HCT116 (cell line): ENCODE measurements at regions not wholly inside any gene's neighbourhood (a gene's known extent, or its start where the extent isn't known, plus 50 kb on each side); places are given as distances from the start of the nearest gene placed in this dataset.

ENCODE experiments used
- ATAC-seq: fragments of 200-7000 bp; cut with Tn5 transposase; 2 replicates; pipeline ENCODE4 v1.9.1; 2020; ENCODE audit warnings: mild to moderate bottlenecking, moderate library complexity
- BruUV-seq: library from RNA; stranded (reverse); fragments of 400-500 nt; replicated peaks from 2 replicates; lab custom pipeline; 2021; lab: Mats Ljungman, UMichigan
- CTCF ChIA-PET: fragments of 300-600 bp; sonication (Branson Sonifier 250); formaldehyde crosslinking; loops from one replicate; lab custom pipeline; 2021; ENCODE audit warnings: antibody characterized with exemption; lab: Charles Lee
- POLR2A ChIA-PET: fragments of 300-600, 350-600 bp; sonication (Branson Sonifier 250); formaldehyde crosslinking; loops from one replicate; lab custom pipeline; 2021; ENCODE audit warnings: antibody characterized with exemption; lab: Charles Lee
- RAD21 ChIA-PET, 2 experiments: fragments of 300-600 bp; sonication (Branson Sonifier 250); formaldehyde crosslinking; loops; one replicate each; lab custom pipeline; 2023; ENCODE audit warnings: low total read pairs in 2 of 2; ENCODE audit not compliant: uncharacterized antibody in 2 of 2, unreplicated experiment in 2 of 2, low non-redundant PET in 1 of 2; lab: Charles Lee
- DNase-seq: peaks from one replicate; pipeline ENCODE4 v3.0.0-alpha.2; 2010; ENCODE audit warnings: low read depth, low spot score
- H2AFZ ChIP-seq: fragments of 200-600 bp; shearing (Covaris generic), sonication (generic); 2 replicates; pipeline ENCODE4 v1.6.1; 2017; ENCODE audit warnings: low read depth, mixed run types, mixed read lengths, antibody characterized with exemption, low read length; ENCODE audit not compliant: poor library complexity, severe bottlenecking
- H3K27ac ChIP-seq: 2 replicates; pipeline ENCODE4 v1.5.1; 2012; ENCODE audit warnings: low read depth, low read length
- H3K27me3 ChIP-seq: fragments of 200-600 bp; sonication (generic); 2 replicates; pipeline ENCODE4 v1.6.1; 2016; ENCODE audit warnings: mixed run types, low read length, mixed read lengths; ENCODE audit not compliant: insufficient read depth
- H3K36me3 ChIP-seq, 2 experiments: fragments of 200-500 bp in 1 of 2; fragments of 200-600 bp in 1 of 2; sonication (Bioruptor generic) in 1 of 2; sonication (generic) in 1 of 2; 2 replicates each; pipeline versions ENCODE4 v1.5.1 to v1.6.1; 2014 to 2016; ENCODE audit warnings: low read length in 2 of 2, inconsistent platforms in 1 of 2, mixed read lengths in 1 of 2, mixed run types in 1 of 2; ENCODE audit not compliant: insufficient read depth in 2 of 2, control insufficient read depth in 1 of 2
- H3K4me1 ChIP-seq, 2 experiments: fragments of 200-600 bp in 1 of 2; sonication (generic) in 1 of 2; 2 replicates each; pipeline versions ENCODE4 v1.5.1 to v1.6.1; 2012 to 2017; ENCODE audit warnings: low read length in 2 of 2, inconsistent platforms in 1 of 2, mild to moderate bottlenecking in 1 of 2, mixed read lengths in 1 of 2, mixed run types in 1 of 2, moderate library complexity in 1 of 2; ENCODE audit not compliant: insufficient read depth in 2 of 2, control insufficient read depth in 1 of 2
- H3K4me2 ChIP-seq: fragments of 200-600 bp; sonication (generic); 2 replicates; pipeline ENCODE4 v1.6.1; 2017; ENCODE audit warnings: mixed run types, low read length, mixed read lengths
- H3K4me3 ChIP-seq, 2 experiments: fragments of 200-600 bp in 1 of 2; sonication (generic) in 1 of 2; replicated peaks in 1 of 2; 2 replicates each; pipeline ENCODE4 v1.5.1; 2011 to 2016; ENCODE audit warnings: low read length in 2 of 2, control low read depth in 1 of 2, low read depth in 1 of 2, mild to moderate bottlenecking in 1 of 2, mixed read lengths in 1 of 2, mixed run types in 1 of 2
- H3K79me2 ChIP-seq: fragments of 200-600 bp; sonication (generic); 2 replicates; pipeline ENCODE4 v1.6.1; 2017; ENCODE audit warnings: mild to moderate bottlenecking, mixed run types, low read length, moderate library complexity, mixed read lengths; ENCODE audit not compliant: insufficient read depth
- H3K9ac ChIP-seq: fragments of 200-600 bp; sonication (generic); 2 replicates; pipeline ENCODE4 v1.6.1; 2016; ENCODE audit warnings: low read length, mixed read lengths
- H3K9me2 ChIP-seq: fragments of 200-600 bp; sonication (generic), shearing (Covaris generic); 2 replicates; pipeline ENCODE4 v1.6.1; 2017; ENCODE audit warnings: mixed run types, mild to moderate bottlenecking, moderate library complexity; ENCODE audit not compliant: insufficient read depth
- H3K9me3 ChIP-seq, 2 experiments: fragments of 200-500 bp in 1 of 2; fragments of 200-600 bp in 1 of 2; sonication (Bioruptor generic) in 1 of 2; sonication (generic) in 1 of 2; 2 replicates each; pipeline ENCODE4 v1.6.1; 2014 to 2017; ENCODE audit warnings: low read length in 2 of 2, mixed read lengths in 2 of 2, inconsistent platforms in 1 of 2, low read depth in 1 of 2, mild to moderate bottlenecking in 1 of 2, mixed run types in 1 of 2, moderate library complexity in 1 of 2; ENCODE audit not compliant: control insufficient read depth in 1 of 2, insufficient read depth in 1 of 2
- H4K20me1 ChIP-seq: fragments of 200-600 bp; sonication (generic), shearing (Covaris generic); 2 replicates; pipeline ENCODE4 v1.6.1; 2017; ENCODE audit warnings: mixed run types, mild to moderate bottlenecking, moderate library complexity; ENCODE audit not compliant: insufficient read depth
- ATF3 ChIP-seq: IDR thresholded peaks from 2 replicates; pipeline ENCODE4 v1.6.1; 2012
- EGR1 ChIP-seq: IDR thresholded peaks from 2 replicates; pipeline ENCODE4 v1.6.1; 2012; ENCODE audit warnings: low read depth
- MAX ChIP-seq: IDR thresholded peaks from 2 replicates; pipeline ENCODE4 v1.6.1; 2012
- POLR2AphosphoS5 ChIP-seq: IDR thresholded peaks from 2 replicates; pipeline ENCODE4 v1.6.1; 2011; ENCODE audit warnings: mild to moderate bottlenecking, low read depth, low read length, moderate library complexity
- RAD21 ChIP-seq: IDR thresholded peaks from 2 replicates; pipeline ENCODE4 v1.6.1; 2012; ENCODE audit warnings: low read depth, mild to moderate bottlenecking
- SP1 ChIP-seq: IDR thresholded peaks from 2 replicates; pipeline ENCODE4 v1.6.1; 2012; ENCODE audit warnings: low read depth
- SRF ChIP-seq: IDR thresholded peaks from 2 replicates; pipeline ENCODE4 v1.6.1; 2012; ENCODE audit warnings: low read depth
- TCF7L2 ChIP-seq: IDR thresholded peaks from 2 replicates; pipeline ENCODE4 v1.7.0; 2011; ENCODE audit warnings: borderline replicate concordance, inconsistent platforms; ENCODE audit not compliant: insufficient read depth, insufficient read length; ENCODE audit errors: extremely low read depth
- YY1 ChIP-seq: IDR thresholded peaks from 2 replicates; pipeline ENCODE4 v1.6.1; 2011; ENCODE audit warnings: low read length, low read depth, moderate library complexity, mild to moderate bottlenecking; ENCODE audit not compliant: insufficient replicate concordance; ENCODE audit errors: extremely low read depth
- ZBTB33 ChIP-seq: IDR thresholded peaks from 2 replicates; pipeline ENCODE4 v1.6.1; 2011; ENCODE audit warnings: mild to moderate bottlenecking, low read length, moderate library complexity; ENCODE audit not compliant: insufficient replicate concordance; ENCODE audit errors: extremely low read depth
- ZNF274 ChIP-seq: fragments of 200-500 bp; sonication (Bioruptor generic); IDR thresholded peaks from 2 replicates; pipeline ENCODE4 v1.6.1; 2014; ENCODE audit warnings: mild to moderate bottlenecking, low read depth, low read length, inconsistent platforms
- intact Hi-C: fragments of 100-400 bp; cut with micrococcal nuclease; formaldehyde crosslinking; loops from 2 replicates; pipeline ENCODE4 v1.10.0; 2022
- TF ChIP-seq, protein P1 (sequence below), 3 experiments: fragments of 200-600 bp in 1 of 3; sonication (generic) in 1 of 3; IDR thresholded peaks in 2 of 3; conservative IDR thresholded peaks in 1 of 3; 2 replicates each; pipeline ENCODE4 v1.5.1; 2012 to 2017; ENCODE audit warnings: low read depth in 2 of 3, low read length in 2 of 3, antibody characterized with exemption in 1 of 3, borderline replicate concordance in 1 of 3, control low read depth in 1 of 3, mild to moderate bottlenecking in 1 of 3, mixed read lengths in 1 of 3, mixed run types in 1 of 3, moderate library complexity in 1 of 3; ENCODE audit not compliant: insufficient read depth in 1 of 3

DNA sequence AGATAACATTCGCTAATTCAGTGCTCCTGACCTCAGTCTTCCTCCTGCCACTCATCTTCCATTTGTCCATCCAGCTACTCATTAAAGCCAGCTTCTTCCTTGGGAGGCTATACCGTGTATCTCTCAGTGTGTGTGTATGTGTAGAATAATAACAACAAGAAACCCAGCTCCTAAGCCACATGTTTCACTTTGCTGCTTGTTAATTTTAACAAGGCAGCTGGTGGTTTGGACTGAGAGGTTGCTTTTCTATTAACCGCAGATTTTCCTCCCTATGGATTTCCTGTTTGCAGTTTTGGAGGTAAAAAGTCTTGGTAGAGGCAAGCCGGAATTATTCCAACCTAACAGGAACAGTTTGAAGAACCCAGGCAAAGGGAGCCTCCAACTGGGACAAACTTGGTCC, 165.0 kb downstream of the ADAMTS15 start:
- Histone ChIP-seq H3K79me2 (no peaks in the 10 kb centered on the region), H4K20me1 (no peaks in the 10 kb centered on the region), H3K4me3 (no peak overlapping the region), H3K9me3 (no peaks in the 10 kb centered on the region), H2AFZ (no peak overlapping the region), H3K27me3 (peaks cover 15% of the 10 kb centered on the region; the same call in 1 of the 2 replicates), H3K4me1 (peaks cover 0 to 9% of the 10 kb centered on the region in 2 experiments; a peak in 1 of 4 replicates), H3K27ac (no peak overlapping the region), H3K4me2 (no peak overlapping the region), H3K9ac (no peak overlapping the region), H3K9me2 (no peaks in the 10 kb centered on the region), H3K36me3 (no peaks in the 10 kb centered on the region)
- TF ChIP-seq ZNF274 (no peak), SP1 (no peak), SRF (no peak), ATF3 (no peak), TCF7L2 (no peak), YY1 (no peak), RAD21 (no peak)
- TF ChIP-seq, protein P1, sequence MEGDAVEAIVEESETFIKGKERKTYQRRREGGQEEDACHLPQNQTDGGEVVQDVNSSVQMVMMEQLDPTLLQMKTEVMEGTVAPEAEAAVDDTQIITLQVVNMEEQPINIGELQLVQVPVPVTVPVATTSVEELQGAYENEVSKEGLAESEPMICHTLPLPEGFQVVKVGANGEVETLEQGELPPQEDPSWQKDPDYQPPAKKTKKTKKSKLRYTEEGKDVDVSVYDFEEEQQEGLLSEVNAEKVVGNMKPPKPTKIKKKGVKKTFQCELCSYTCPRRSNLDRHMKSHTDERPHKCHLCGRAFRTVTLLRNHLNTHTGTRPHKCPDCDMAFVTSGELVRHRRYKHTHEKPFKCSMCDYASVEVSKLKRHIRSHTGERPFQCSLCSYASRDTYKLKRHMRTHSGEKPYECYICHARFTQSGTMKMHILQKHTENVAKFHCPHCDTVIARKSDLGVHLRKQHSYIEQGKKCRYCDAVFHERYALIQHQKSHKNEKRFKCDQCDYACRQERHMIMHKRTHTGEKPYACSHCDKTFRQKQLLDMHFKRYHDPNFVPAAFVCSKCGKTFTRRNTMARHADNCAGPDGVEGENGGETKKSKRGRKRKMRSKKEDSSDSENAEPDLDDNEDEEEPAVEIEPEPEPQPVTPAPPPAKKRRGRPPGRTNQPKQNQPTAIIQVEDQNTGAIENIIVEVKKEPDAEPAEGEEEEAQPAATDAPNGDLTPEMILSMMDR (IDR thresholded peaks at IDR 0.05 in 2 of 3, conservative IDR thresholded peaks at IDR 0.05 in 1 of 3; ENCODE audit: borderline replicate concordance in 1 of 3, insufficient read depth in 1 of 3, low read depth in 2 of 3, low read length in 2 of 3) = no peak
- ChIA-PET RAD21 (no interaction called here), CTCF (no interaction called here), POLR2A (no interaction called here)
- ATAC-seq = no peak
- intact Hi-C loops = no loop called here
- no TSS peak for BruUV-seq
- no peak for DNase-seq

DNA sequence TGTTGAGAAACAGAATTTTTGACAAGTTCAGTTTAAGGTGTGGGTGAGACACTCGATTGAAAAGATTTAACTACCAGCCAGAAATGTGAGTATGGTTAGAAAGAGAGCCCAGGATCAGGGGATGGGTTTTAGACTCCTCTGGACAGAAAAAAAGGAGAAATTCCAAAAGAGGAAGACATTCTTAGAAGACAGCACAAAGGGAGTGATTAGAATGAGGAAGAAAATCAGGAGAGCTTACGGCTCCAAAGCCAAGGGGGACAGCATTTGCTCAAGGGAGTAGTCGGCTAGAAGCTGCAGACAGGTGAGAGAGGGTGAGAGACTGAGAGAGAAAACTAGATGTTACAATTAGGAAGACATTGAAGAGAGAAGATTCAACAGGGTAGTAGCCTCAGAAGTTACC, 166.1 kb downstream of the ADAMTS15 start:
- H3K4me2 ChIP-seq = no peak overlapping the region
- no peaks in the 10 kb centered on the region for H3K79me2 ChIP-seq
- H2AFZ ChIP-seq = no peak overlapping the region
- no peak for TF ChIP-seq EGR1
- no peak for TF ChIP-seq MAX
- no peak for TF ChIP-seq POLR2AphosphoS5
- TF ChIP-seq YY1 = no peak
- no peak for TF ChIP-seq SP1
- no peak for TF ChIP-seq ATF3
- TF ChIP-seq ZBTB33 = no peak
- no peak for TF ChIP-seq RAD21
- H4K20me1 ChIP-seq = no peaks in the 10 kb centered on the region
- H3K27ac ChIP-seq = no peak overlapping the region
- H3K36me3 ChIP-seq = no peaks in the 10 kb centered on the region
- no peak overlapping the region for H3K4me3 ChIP-seq
- POLR2A ChIA-PET = no interaction called here
- intact Hi-C loops = no loop called here
- peaks cover 15% of the 10 kb centered on the region; the same call in 1 of the 2 replicates for H3K27me3 ChIP-seq
- peaks cover 0 to 9% of the 10 kb centered on the region in 2 experiments; a peak in 1 of 4 replicates for H3K4me1 ChIP-seq
- no peaks in the 10 kb centered on the region; the same call in 1 of the 2 replicates for H3K9me2 ChIP-seq
- DNase-seq (no peak), ATAC-seq (no peak)
- RAD21 ChIA-PET = no interaction called here
- BruUV-seq = no TSS peak
- H3K9me3 ChIP-seq = no peaks in the 10 kb centered on the region
- H3K9ac ChIP-seq = no peak overlapping the region
- CTCF ChIA-PET = no interaction called here
